Heart left ventricle (tissue), 13 donors: ENCODE measurements at regions not wholly inside any gene's neighbourhood (a gene's known extent, or its start where the extent isn't known, plus 50 kb on each side); places are given as distances from the start of the nearest gene placed in this dataset.

Experiments used
- POLR2A ChIP-seq, 2 donors: fragments of 450-650 bp; IDR thresholded peaks; one replicate each; pipeline ENCODE4 v1.6.1; 2017; ENCODE audit warnings: antibody characterized with exemption in 2 of 2, mild to moderate bottlenecking in 2 of 2, moderate library complexity in 2 of 2
- TF ChIP-seq, protein P1 (sequence below), 12 donors: fragments of 200-600 bp; sonication (generic) in 4 of 12; IDR thresholded peaks; one replicate each; pipeline versions ENCODE4 v1.5.0 to v1.8.0; 2018 to 2022; ENCODE audit warnings: antibody characterized with exemption in 12 of 12, mild to moderate bottlenecking in 5 of 12
- donor health status: ischemic (EF 13 %, LVEDD 7.1; RV severe dilation, severe dysfunction).
- donor health status: DM: no; HTN: yes; CAD: no.
- donor health status: DM: no; HTN: no; CAD: no.
- donor health status: ischemic (EF 25% LVEDD 6.9; RV normal size, moderate dysfunction).
- donor health status: ischemic (EF 25% LVEDD 5.7; RV mildly dilated, moderate dysfunction).
- donor health status: ischemic (EF 35%, LVEDD 5.7; RV mildly dilated, moderate dysfunction).
- donor health status: nonischemic (EF 11% LVEDD 7.7; RV severe dilation, severe dysfunction).
- donor health status: DM: yes; HTN: yes; CAD: no.
- donor health status: PGD.
- donor health status: ischemic (EF 29% LVEDD 5.4; RV normal size, mild dysfunction).
- donor health status: nonischemic (EF 23%, LVEDD 6.1; RV moderate dilation, normal function).

DNA sequence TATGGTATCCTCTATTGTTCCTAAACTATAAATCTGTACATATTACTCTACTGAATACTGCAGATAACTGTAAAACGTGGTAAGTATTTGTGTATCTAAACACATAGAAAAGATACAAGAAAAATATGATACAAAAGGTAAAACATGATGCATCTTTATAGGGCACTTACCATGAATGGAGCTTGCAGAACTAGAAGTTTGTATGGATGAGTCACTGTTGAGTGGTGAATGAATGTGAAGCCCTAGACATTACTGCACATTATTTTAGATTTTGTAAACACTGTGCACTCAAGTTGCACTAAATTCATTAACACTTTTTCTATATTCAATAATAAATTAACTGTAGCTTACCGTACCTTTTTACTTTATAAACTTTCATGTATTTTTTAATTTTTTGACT is 357.5 kb downstream of the ZWINT start:
- TF ChIP-seq, protein P1, sequence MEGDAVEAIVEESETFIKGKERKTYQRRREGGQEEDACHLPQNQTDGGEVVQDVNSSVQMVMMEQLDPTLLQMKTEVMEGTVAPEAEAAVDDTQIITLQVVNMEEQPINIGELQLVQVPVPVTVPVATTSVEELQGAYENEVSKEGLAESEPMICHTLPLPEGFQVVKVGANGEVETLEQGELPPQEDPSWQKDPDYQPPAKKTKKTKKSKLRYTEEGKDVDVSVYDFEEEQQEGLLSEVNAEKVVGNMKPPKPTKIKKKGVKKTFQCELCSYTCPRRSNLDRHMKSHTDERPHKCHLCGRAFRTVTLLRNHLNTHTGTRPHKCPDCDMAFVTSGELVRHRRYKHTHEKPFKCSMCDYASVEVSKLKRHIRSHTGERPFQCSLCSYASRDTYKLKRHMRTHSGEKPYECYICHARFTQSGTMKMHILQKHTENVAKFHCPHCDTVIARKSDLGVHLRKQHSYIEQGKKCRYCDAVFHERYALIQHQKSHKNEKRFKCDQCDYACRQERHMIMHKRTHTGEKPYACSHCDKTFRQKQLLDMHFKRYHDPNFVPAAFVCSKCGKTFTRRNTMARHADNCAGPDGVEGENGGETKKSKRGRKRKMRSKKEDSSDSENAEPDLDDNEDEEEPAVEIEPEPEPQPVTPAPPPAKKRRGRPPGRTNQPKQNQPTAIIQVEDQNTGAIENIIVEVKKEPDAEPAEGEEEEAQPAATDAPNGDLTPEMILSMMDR (IDR thresholded peaks at IDR 0.05): no peak
- TF ChIP-seq POLR2A (IDR thresholded peaks at IDR 0.05): no peak
